Activated CD8-positive, alpha-beta memory T cell treated with anti-CD3 and anti-CD28 coated beads, Interleukin-2, amount 10 ng/mL, durations not matched to agents 7 days and 5 days (primary cell): ENCODE measurements at regions not wholly inside any gene's neighbourhood (a gene's known extent, or its start where the extent isn't known, plus 50 kb on each side); places are given as distances from the start of the nearest gene placed in this dataset.
"Not testable (repeated sequence)": the region's sequence is repeated elsewhere in the genome, so short reads cannot be mapped to it uniquely, and the experiment has no call there.

Experiments
- ATAC-seq: fragments of 150-1000 bp; cut with Tn5 transposase; one replicate; pipeline ENCODE4 v1.10.0; 2021; ENCODE audit warnings: moderate library complexity
- CTCF ChIA-PET: fragments of 350-600 bp; sonication (Branson Sonifier 250); formaldehyde crosslinking; loops from one replicate; lab custom pipeline; 2021; ENCODE audit warnings: antibody characterized with exemption; lab: Charles Lee
- DNase-seq: peaks from one replicate; pipeline ENCODE4 v3.0.0-alpha.2; 2020
- H3K27ac Mint-ChIP-seq: one replicate; pipeline ENCODE4 v1.8.0; 2021; ENCODE audit warnings: mild to moderate bottlenecking, mixed read lengths
- H3K27me3 Mint-ChIP-seq: one replicate; pipeline ENCODE4 v1.8.0; 2021; ENCODE audit warnings: mixed read lengths
- H3K36me3 Mint-ChIP-seq: one replicate; pipeline ENCODE4 v1.8.0; 2021; ENCODE audit warnings: mild to moderate bottlenecking, mixed read lengths
- H3K4me1 Mint-ChIP-seq: one replicate; pipeline ENCODE4 v1.8.0; 2021; ENCODE audit warnings: mixed read lengths
- H3K4me3 Mint-ChIP-seq: one replicate; pipeline ENCODE4 v1.8.0; 2021; ENCODE audit warnings: mild to moderate bottlenecking, moderate library complexity, mixed read lengths
- H3K9me3 Mint-ChIP-seq: one replicate; pipeline ENCODE4 v1.8.0; 2022; ENCODE audit warnings: low read depth, mixed read lengths

DNA sequence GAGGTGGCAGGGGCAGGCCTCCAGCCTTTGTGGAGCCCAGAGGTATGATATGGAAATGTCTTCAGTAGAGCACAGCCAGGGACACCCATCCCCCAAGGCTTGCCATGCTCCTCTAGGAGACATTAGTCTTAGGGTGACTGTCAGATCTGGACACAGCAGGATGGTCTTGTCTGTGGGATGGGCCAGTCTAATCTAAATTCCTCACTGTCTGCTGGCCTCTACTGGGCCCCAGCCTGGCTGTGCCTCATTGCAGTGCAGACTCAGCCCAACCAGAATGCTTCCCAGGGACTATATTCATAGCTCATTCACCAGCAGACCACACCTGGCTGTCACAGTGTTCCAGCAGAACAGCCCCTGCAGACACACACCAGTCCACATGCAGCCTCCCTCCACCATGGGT lies 129.5 kb upstream of the MRPS30 start:
- Mint-ChIP-seq H3K27ac (no peak overlapping the region), H3K27me3 (no peaks in the 10 kb centered on the region), H3K36me3 (no peaks in the 10 kb centered on the region), H3K4me3 (no peak overlapping the region), H3K4me1 (no peaks in the 10 kb centered on the region), H3K9me3 (peaks cover 2% of the 10 kb centered on the region)
- no peak for ATAC-seq
- DNase-seq: no peak
- CTCF ChIA-PET: no interaction called here

DNA sequence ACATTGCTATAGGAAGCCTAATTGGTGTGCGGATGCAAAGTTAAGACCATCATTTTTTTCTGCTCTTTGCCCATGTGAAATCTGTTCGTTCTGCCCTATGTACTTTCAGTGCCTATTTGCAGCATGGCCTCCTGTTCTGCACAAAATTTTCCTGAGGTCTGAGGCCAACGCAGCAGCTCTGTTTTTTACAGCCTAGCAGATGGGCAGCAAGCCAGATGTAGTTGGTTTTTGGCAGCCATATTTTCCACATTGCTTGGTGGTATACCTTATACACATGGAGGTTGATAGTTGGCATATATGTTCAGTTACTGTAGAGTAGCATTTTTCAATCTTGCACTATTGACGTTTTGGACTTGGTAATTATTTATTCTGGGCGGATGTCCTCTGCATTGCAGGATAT lies 133.5 kb upstream of the MRPS30 start:
- no peak overlapping the region for H3K4me3 Mint-ChIP-seq
- no peaks in the 10 kb centered on the region for H3K4me1 Mint-ChIP-seq
- H3K36me3 Mint-ChIP-seq: no peaks in the 10 kb centered on the region
- H3K27me3 Mint-ChIP-seq: no peaks in the 10 kb centered on the region
- H3K27ac Mint-ChIP-seq: no peak overlapping the region
- no peak for ATAC-seq
- DNase-seq: no peak
- H3K9me3 Mint-ChIP-seq: peaks cover 2% of the 10 kb centered on the region
- CTCF ChIA-PET: no interaction called here

DNA sequence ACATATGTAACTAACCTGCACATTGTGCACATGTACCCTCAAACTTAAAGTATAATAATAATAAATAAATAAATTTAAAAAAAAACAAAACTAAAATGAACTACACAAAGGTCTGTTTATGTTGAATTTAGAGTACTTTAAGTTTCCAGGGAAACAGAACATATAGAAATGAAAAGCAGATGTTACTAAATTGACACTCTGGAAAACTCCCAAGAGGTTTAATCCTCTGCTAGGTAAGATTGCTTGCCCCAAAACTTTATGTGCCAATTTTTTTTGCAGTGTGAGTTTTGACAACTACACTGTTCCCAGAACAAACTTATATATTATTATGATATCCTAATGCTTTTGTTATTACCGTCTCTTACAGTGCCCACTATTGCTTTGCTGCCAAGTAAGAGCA lies 134.3 kb upstream of the MRPS30 start:
- DNase-seq (no peak), ATAC-seq (no peak)
- Mint-ChIP-seq H3K4me1 (no peaks in the 10 kb centered on the region), H3K36me3 (no peaks in the 10 kb centered on the region), H3K27ac (no peak overlapping the region), H3K27me3 (no peaks in the 10 kb centered on the region), H3K4me3 (no peak overlapping the region), H3K9me3 (peaks cover 2% of the 10 kb centered on the region)
- CTCF ChIA-PET: no interaction called here

DNA sequence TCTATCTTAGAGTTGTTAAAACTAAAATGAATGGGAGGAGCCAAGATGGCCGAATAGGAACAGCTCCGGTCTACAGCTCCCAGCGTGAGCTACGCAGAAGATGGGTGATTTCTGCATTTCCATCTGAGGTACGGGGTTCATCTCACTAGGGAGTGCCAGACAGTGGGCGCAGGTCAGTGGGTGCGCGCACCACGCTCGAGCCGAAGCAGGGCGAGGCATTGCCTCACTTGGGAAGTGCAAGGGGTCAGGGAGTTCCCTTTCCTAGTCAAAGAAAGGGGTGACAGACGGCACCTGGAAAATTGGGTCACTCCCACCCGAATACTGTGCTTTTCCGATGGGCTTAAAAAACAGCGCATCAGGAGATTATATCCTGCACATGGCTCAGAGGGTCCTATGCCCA lies 140.3 kb upstream of the MRPS30 start:
- CTCF ChIA-PET, H3K36me3 Mint-ChIP-seq, H3K27ac Mint-ChIP-seq, H3K27me3 Mint-ChIP-seq, ATAC-seq, DNase-seq, H3K4me1 Mint-ChIP-seq, H3K4me3 Mint-ChIP-seq, H3K9me3 Mint-ChIP-seq: not testable (repeated sequence)

DNA sequence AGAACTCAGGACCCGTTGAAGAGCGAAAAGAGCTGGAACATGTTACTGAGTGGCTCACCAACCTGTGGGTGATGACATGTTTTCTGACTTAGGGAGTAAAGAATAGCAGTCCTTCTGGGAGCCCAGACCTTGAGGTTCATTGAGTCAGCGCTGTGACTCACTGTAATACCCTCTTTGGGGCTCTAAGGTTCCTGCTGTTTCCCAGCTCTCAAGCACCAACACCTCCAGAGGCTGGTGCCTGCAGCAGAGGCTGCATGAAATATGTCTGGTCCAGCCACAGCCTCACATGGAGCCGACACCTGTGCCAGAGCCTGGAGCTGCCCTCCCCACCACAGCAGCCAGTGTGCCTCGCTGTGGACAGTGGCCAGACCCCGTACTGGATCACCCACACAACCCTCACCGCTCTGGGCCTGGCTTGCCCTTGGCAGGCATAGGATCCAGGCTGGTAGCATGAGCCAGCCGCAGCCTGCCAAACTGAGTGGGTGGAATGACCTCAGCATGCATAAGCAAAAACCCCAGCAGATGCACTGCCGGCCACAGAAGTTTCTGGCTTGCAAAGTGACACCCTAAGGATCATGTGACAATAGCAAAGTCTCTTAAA lies 143.5 kb upstream of the MRPS30 start:
- DNase-seq (no peak), ATAC-seq (no peak)
- Mint-ChIP-seq H3K36me3 (no peaks in the 10 kb centered on the region), H3K27me3 (no peaks in the 10 kb centered on the region), H3K9me3 (peaks cover 12% of the 10 kb centered on the region), H3K4me1 (no peaks in the 10 kb centered on the region), H3K4me3 (no peak overlapping the region), H3K27ac (no peak overlapping the region)
- CTCF ChIA-PET: no interaction called here

DNA sequence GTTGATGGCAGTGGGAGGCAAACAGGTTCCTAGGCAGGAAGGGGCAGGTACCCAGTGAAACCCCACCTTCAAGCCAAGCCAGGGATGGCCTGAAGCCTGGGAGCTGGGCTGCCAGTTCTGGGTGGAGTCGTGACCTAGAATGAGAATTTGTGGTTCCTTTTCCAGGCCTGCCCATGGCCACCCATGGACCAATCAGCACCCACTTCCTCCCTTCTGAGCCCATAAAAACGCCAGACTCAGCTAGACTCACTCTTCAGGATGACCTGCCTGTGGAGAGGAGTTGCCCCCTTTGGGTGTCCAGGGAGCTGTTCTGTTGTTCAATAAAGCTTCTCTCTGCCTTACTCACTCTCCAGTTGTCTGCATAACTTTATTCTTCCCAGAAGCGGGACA lies 144.0 kb upstream of the MRPS30 start:
- ATAC-seq (no peak), DNase-seq (no peak)
- no peaks in the 10 kb centered on the region for H3K36me3 Mint-ChIP-seq
- H3K4me1 Mint-ChIP-seq: no peaks in the 10 kb centered on the region
- CTCF ChIA-PET: no interaction called here
- H3K4me3 Mint-ChIP-seq: no peak overlapping the region
- peaks cover 12% of the 10 kb centered on the region for H3K9me3 Mint-ChIP-seq
- no peaks in the 10 kb centered on the region for H3K27me3 Mint-ChIP-seq
- H3K27ac Mint-ChIP-seq: no peak overlapping the region

DNA sequence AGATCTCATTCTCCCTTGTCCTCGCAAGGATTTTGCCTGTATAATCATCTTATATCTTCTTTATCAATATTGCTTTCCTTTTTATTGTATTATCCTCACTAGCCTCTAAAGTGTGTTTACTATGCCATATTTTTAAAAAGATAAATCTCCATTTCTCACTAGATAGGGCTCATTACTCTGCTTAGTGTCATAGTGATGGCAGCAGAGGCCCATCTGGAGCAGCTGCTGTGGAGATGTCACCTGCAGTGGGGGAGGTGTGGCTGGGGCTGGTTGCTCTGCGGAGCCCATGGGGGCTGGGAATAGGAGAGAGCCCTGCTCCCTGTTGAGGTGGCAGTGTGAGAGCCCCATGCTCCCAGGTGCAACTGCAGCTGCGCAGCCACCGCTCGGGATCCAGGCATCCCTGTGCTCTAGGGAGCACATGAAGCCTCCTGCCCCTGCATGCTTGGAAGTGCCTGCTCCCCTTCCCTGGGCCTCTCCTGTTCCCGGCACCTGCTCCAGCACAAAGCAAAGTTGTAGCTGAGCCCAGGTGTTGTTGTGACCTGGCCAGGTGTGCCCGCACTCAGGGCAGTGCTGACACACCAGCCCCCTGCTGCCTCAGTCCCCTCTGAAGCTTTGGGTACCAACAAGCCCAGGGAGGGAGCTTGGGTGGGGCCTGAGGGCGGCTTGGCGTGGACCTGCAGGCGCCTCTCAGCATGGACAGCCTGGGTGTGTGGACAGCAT lies 144.6 kb upstream of the MRPS30 start:
- Mint-ChIP-seq H3K4me1 (no peaks in the 10 kb centered on the region), H3K4me3 (no peak overlapping the region), H3K27me3 (no peaks in the 10 kb centered on the region), H3K9me3 (peaks cover 12% of the 10 kb centered on the region), H3K27ac (no peak overlapping the region), H3K36me3 (no peaks in the 10 kb centered on the region)
- CTCF ChIA-PET: no interaction called here
- ATAC-seq (no peak), DNase-seq (no peak)

DNA sequence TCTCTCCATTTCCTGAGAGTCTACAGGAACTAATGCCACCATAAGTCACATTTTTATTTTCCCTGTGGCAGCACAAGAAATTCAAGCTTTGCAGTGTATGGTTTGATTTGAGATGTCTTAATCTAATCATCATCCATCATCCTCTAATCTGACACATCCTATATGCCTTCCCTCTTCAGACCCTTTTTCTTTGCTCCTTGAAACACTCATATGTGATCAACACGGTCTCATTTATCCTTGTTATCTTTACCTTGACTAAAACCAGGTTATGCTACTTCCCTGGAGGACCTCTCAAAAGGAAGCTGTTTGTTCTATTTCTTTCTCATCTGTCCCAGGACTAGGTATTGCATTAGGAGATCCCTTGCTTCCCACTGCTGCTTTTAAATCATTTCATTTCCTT lies 146.9 kb upstream of the MRPS30 start:
- Mint-ChIP-seq H3K36me3 (peaks cover under 1% of the 10 kb centered on the region), H3K9me3 (peaks cover 11% of the 10 kb centered on the region), H3K27me3 (no peaks in the 10 kb centered on the region), H3K4me1 (no peaks in the 10 kb centered on the region), H3K4me3 (no peak overlapping the region), H3K27ac (no peak overlapping the region)
- ATAC-seq (no peak), DNase-seq (no peak)
- CTCF ChIA-PET: no interaction called here

DNA sequence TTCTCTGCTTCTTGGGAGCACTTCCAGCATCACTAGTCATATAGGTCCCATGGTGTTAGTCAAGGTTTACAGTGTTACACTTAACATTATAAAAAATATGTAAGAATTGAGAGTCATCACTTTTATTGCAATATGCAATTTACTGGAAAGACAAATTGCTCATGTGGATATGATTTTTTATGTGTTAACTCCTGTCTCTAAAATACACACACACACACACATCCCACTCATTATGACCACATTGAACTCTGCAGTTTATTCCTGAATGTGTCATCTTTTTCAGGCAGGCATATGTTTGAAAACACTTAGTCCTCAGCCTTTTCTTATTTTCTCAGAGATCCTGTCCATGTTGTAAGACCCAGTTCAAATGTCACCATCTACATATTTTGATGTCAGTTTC lies 148.5 kb upstream of the MRPS30 start:
- no peak overlapping the region for H3K4me3 Mint-ChIP-seq
- CTCF ChIA-PET: no interaction called here

DNA sequence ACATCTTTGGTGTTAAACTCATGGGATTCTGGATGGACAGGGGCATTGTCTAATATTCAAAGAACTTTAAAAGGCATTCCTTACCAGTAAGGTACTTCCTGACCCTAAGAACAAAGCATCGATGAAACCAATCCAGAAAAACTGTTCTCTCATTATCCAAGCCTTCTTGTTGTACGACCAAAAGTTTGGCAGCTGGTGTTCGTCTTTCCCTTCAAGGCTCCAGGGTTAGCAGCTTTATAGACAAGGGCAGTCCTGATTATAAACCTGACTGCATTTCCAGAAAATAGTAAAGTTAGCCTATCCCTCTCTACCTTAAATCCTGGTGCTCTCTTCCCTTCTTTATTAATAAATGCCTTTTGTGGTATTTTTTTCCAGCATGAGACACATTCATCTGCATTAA lies 149.4 kb upstream of the MRPS30 start:
- CTCF ChIA-PET: no interaction called here
- ATAC-seq: no peak
- Mint-ChIP-seq H3K4me1 (no peaks in the 10 kb centered on the region), H3K36me3 (peaks cover 1% of the 10 kb centered on the region), H3K27ac (no peak overlapping the region), H3K27me3 (no peaks in the 10 kb centered on the region), H3K4me3 (no peak overlapping the region), H3K9me3 (peaks cover 9% of the 10 kb centered on the region)
- no peak for DNase-seq

More for the DNA sequence above, 148.5 kb upstream of the MRPS30 start:
- no peak for ATAC-seq
- DNase-seq: no peak
- no peak overlapping the region for H3K27ac Mint-ChIP-seq
- H3K9me3 Mint-ChIP-seq: peaks cover 9% of the 10 kb centered on the region
- no peaks in the 10 kb centered on the region for H3K4me1 Mint-ChIP-seq
- peaks cover 1% of the 10 kb centered on the region for H3K36me3 Mint-ChIP-seq
- H3K27me3 Mint-ChIP-seq: no peaks in the 10 kb centered on the region

DNA sequence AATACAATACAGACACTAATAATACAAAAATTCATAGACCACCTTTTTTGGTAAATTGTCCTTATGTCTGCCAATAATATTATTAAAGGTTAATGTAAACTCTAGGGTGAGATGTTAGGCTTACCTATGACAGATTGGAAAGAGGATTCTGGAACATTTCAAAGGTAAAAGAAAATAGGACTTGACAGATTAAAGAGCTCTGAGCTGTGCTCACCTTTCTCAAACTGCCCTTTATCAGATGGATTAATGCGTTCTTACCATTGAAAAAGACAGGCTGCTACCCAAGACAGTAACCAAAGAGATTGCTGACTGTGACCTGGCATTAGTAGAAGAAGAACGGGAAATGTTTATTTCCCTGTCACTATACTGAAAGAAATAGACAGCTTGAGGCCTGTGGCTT lies 156.1 kb upstream of the MRPS30 start:
- Mint-ChIP-seq H3K4me1 (no peaks in the 10 kb centered on the region), H3K36me3 (peaks cover 1% of the 10 kb centered on the region), H3K27me3 (no peaks in the 10 kb centered on the region), H3K4me3 (no peak overlapping the region), H3K9me3 (peaks cover 8% of the 10 kb centered on the region), H3K27ac (no peak overlapping the region)
- ATAC-seq: no peak
- no peak for DNase-seq
- CTCF ChIA-PET: no interaction called here

DNA sequence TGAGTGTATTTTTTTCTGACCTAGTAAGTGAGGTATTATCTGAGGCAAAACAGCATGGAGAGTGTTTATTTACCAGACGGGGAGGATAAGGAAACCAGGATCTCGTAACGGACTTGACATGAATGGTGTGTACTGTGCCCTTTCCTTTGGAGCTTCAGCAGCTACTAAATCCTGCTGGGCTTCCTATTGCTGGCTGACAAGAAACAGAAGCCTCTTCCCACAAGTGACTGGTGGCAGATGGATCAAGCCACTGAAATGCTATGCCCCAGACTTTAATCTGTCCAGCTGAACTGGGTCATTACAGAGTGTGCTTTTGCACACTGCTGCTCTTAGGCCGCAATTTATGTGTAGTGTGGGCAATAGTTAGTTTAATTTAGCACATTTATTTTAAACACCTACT lies 162.7 kb upstream of the MRPS30 start:
- Mint-ChIP-seq H3K4me3 (no peak overlapping the region), H3K4me1 (no peaks in the 10 kb centered on the region), H3K27me3 (no peaks in the 10 kb centered on the region), H3K9me3 (no peaks in the 10 kb centered on the region), H3K36me3 (no peaks in the 10 kb centered on the region), H3K27ac (no peak overlapping the region)
- CTCF ChIA-PET: no interaction called here
- DNase-seq (no peak), ATAC-seq (no peak)

DNA sequence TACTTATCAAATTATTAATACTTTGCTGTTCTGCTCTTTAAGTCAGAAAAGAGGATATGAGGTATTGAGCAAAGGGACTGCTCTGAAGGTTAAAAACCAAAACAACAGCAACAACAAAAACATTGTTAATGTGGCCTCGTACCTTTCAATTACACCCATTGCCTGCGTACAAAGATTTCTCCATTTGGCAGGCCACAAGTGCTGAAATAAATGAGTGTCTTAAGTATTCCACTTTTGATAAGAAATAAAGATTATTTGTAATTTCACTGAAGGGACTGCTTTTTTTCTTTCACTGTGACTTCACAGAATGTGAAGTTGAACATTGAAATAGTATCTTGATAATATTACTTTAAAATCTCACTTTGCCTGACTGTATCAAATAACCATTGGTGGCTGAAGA lies 163.2 kb upstream of the MRPS30 start:
- H3K36me3 Mint-ChIP-seq: no peaks in the 10 kb centered on the region
- no peaks in the 10 kb centered on the region for H3K9me3 Mint-ChIP-seq
- no peaks in the 10 kb centered on the region for H3K27me3 Mint-ChIP-seq
- H3K4me1 Mint-ChIP-seq: no peaks in the 10 kb centered on the region
- CTCF ChIA-PET: no interaction called here
- no peak for ATAC-seq
- no peak overlapping the region for H3K27ac Mint-ChIP-seq
- H3K4me3 Mint-ChIP-seq: no peak overlapping the region
- no peak for DNase-seq

DNA sequence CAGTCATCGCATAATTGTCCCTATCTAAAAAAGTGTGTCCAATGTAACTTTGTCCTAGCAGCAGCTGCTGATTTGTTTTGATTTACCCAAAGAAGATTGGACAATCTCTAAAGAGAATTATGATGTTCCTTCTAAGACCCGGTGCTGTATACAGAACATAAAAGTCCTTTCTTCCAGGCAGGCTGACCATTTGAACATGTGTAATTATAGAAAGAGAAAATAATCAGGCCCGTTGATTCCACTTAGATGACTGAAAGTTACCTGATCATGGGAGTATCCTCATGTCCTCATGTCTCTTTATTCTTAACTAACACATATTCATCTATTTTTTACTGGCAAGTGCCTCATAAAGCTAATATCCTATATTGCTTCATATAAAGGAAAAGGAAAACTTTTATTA lies 164.1 kb upstream of the MRPS30 start:
- H3K4me3 Mint-ChIP-seq: no peak overlapping the region
- no peak overlapping the region for H3K27ac Mint-ChIP-seq
- no peak for ATAC-seq
- H3K36me3 Mint-ChIP-seq: no peaks in the 10 kb centered on the region
- H3K9me3 Mint-ChIP-seq: no peaks in the 10 kb centered on the region
- H3K27me3 Mint-ChIP-seq: no peaks in the 10 kb centered on the region
- DNase-seq: no peak
- no peaks in the 10 kb centered on the region for H3K4me1 Mint-ChIP-seq
- CTCF ChIA-PET: no interaction called here
